ENCODE measurements at regions not wholly inside any gene's neighbourhood (a gene's known extent, or its start where the extent isn't known, plus 50 kb on each side); places are given as distances from the start of the nearest gene placed in this dataset.

DNA sequence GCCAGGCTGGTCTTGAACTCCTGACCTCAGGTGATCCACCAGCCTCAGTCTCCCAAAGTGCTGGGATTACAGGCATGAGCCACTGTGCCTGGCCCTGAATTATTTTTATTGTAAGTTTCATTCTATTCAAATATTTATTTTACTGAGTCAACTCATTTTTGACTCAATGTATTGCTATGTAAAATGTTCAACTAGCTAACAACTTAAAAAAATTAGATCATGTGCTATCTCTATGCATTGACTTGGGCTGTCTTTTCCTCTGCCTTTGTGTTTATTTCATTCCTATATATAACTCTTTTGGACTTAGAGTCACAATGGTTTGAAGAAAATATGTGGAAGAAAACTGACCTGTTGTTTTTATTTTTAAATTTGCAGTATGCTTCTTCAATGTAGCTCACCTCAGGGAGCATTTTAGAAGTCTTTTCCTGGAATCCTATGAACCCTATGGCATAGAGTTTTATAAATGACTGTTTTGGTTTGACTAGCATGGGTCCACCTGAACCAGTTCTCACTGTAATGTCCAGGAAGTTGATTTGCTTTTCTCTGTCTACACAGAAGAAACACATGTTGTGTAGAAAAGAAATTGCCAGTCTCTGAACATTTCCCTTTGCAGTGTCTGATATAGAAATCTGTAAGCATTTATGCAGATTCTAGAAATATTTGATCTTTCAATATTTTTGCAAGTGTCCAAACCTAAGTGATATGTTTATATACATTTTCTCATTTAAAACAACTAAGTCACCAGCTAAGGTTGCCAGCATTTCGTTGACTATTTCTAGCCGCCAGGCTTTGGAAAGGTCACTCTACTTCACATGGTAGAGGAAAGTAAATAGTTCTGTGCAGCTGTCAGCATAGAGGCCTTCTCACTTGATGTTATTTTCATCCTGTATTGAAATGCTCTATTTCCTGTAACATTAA is 138.8 kb downstream of the PCSK1 start:
- TF ChIP-seq, protein P1, sequence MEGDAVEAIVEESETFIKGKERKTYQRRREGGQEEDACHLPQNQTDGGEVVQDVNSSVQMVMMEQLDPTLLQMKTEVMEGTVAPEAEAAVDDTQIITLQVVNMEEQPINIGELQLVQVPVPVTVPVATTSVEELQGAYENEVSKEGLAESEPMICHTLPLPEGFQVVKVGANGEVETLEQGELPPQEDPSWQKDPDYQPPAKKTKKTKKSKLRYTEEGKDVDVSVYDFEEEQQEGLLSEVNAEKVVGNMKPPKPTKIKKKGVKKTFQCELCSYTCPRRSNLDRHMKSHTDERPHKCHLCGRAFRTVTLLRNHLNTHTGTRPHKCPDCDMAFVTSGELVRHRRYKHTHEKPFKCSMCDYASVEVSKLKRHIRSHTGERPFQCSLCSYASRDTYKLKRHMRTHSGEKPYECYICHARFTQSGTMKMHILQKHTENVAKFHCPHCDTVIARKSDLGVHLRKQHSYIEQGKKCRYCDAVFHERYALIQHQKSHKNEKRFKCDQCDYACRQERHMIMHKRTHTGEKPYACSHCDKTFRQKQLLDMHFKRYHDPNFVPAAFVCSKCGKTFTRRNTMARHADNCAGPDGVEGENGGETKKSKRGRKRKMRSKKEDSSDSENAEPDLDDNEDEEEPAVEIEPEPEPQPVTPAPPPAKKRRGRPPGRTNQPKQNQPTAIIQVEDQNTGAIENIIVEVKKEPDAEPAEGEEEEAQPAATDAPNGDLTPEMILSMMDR (IDR thresholded peaks at IDR 0.05) = no peak
- no peak for TF ChIP-seq POLR2A (IDR thresholded peaks at IDR 0.05)

All from lower leg skin (tissue), 3 donors.